Upper lobe of right lung (tissue), 1 donor: ENCODE measurements at regions not wholly inside any gene's neighbourhood (a gene's known extent, or its start where the extent isn't known, plus 50 kb on each side); places are given as distances from the start of the nearest gene placed in this dataset.

Source experiments
- ATAC-seq: fragments of 200-7000 bp; cut with Tn5 transposase; one replicate; pipeline ENCODE4 v1.9.1; 2020; ENCODE audit warnings: mild to moderate bottlenecking, moderate library complexity
- DNase-seq: peaks from one replicate; pipeline ENCODE4 v3.0.0-alpha.2; 2020
- H3K27ac ChIP-seq: fragments of 200-600 bp; one replicate; pipeline ENCODE4 v1.8.0; 2022
- H3K27me3 ChIP-seq: fragments of 200-600 bp; one replicate; pipeline ENCODE4 v1.8.0; 2022; ENCODE audit warnings: mild to moderate bottlenecking
- H3K36me3 ChIP-seq: fragments of 200-600 bp; one replicate; pipeline ENCODE4 v1.8.0; 2022
- H3K4me1 ChIP-seq: fragments of 200-600 bp; one replicate; pipeline ENCODE4 v1.8.0; 2022
- H3K4me3 ChIP-seq: fragments of 200-600 bp; one replicate; pipeline ENCODE4 v1.8.0; 2022; ENCODE audit warnings: mild to moderate bottlenecking
- H3K9me3 ChIP-seq: fragments of 200-600 bp; one replicate; pipeline ENCODE4 v1.8.0; 2022
- CTCF ChIP-seq: fragments of 200-600 bp; IDR thresholded peaks from one replicate; pipeline ENCODE4 v1.8.0; 2022; ENCODE audit warnings: antibody characterized with exemption
- intact Hi-C: fragments of 100-400 bp; cut with DNase I; formaldehyde crosslinking; loops from one replicate; pipeline ENCODE4 v1.11.0; 2022
- donor health status: DM: no; HTN: yes; CAD: no; lungs with severe emphysema.

- H3K4me3 ChIP-seq, result no peak overlapping the region
- DNase-seq (no peak), ATAC-seq (no peak)
- intact Hi-C loops, result no loop called here
- H3K4me1 ChIP-seq, result no peaks in the 10 kb centered on the region
- H3K9me3 ChIP-seq, result no peaks in the 10 kb centered on the region
- H3K27me3 ChIP-seq, result no peaks in the 10 kb centered on the region
- TF ChIP-seq CTCF, result no peak
- H3K27ac ChIP-seq, result no peak overlapping the region
- H3K36me3 ChIP-seq, result no peaks in the 10 kb centered on the region
These were observed 115.6 kb downstream of the GGTLC2 start for GRCh38 chr22:22759889-22760546.

GRCh38 chr22:22761606-22761962, 117.2 kb downstream of the GGTLC2 start:
- ATAC-seq (no peak), DNase-seq (no peak)
- Histone ChIP-seq H3K4me3 (no peak overlapping the region), H3K27ac (no peak overlapping the region), H3K27me3 (no peaks in the 10 kb centered on the region), H3K36me3 (no peaks in the 10 kb centered on the region), H3K9me3 (no peaks in the 10 kb centered on the region), H3K4me1 (no peaks in the 10 kb centered on the region)
- intact Hi-C loops, result no loop called here
- no peak for TF ChIP-seq CTCF

GRCh38 chr22:22761963-22762772, 117.8 kb downstream of the GGTLC2 start:
- no peaks in the 10 kb centered on the region for H3K4me1 ChIP-seq
- no peak for TF ChIP-seq CTCF
- H3K4me3 ChIP-seq, result no peak overlapping the region
- DNase-seq (no peak), ATAC-seq (peak; percentile 15)
- intact Hi-C loops, result no loop called here
- no peaks in the 10 kb centered on the region for H3K36me3 ChIP-seq
- no peak overlapping the region for H3K27ac ChIP-seq
- no peaks in the 10 kb centered on the region for H3K9me3 ChIP-seq
- no peaks in the 10 kb centered on the region for H3K27me3 ChIP-seq

- Histone ChIP-seq H3K27ac (no peak overlapping the region), H3K27me3 (no peaks in the 10 kb centered on the region), H3K9me3 (no peaks in the 10 kb centered on the region), H3K4me1 (no peaks in the 10 kb centered on the region), H3K36me3 (no peaks in the 10 kb centered on the region), H3K4me3 (no peak overlapping the region)
- intact Hi-C loops, result no loop called here
- TF ChIP-seq CTCF, result no peak
- DNase-seq (no peak), ATAC-seq (no peak)
These were observed 119.1 kb downstream of the GGTLC2 start for GRCh38 chr22:22763512-22763911.

- Histone ChIP-seq H3K27me3 (no peaks in the 10 kb centered on the region), H3K9me3 (no peaks in the 10 kb centered on the region), H3K36me3 (no peaks in the 10 kb centered on the region), H3K27ac (no peak overlapping the region), H3K4me1 (no peaks in the 10 kb centered on the region), H3K4me3 (no peak overlapping the region)
- ATAC-seq, result no peak
- intact Hi-C loops, result no loop called here
- DNase-seq, result no peak
- no peak for TF ChIP-seq CTCF
These were observed 119.7 kb downstream of the GGTLC2 start for GRCh38 chr22:22764085-22764484.
